ENCODE measurements at regions not wholly inside any gene's neighbourhood (a gene's known extent, or its start where the extent isn't known, plus 50 kb on each side); places are given as distances from the start of the nearest gene placed in this dataset.

DNA sequence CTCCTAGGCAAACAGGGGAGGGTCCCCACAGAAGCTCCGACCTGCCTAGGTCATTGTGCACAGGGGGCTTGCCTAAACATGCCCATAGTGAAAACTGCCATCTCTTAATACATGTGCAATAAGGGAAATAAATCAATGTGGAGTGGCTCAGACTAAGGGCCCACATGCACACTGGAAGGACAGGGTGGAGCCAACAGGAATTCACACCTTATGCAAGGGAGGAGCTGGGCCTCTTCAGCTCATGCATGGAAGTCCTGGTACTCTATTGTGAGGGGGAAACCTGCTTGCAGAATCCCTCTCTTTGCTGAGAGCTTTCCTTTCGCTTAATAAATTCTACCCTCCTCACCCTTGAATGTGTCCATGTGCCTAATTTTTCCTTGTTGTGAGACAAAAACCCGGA lies 815.8 kb downstream of the EFNA5 start:
- CTCF ChIA-PET = no interaction called here
- no peaks in the 10 kb centered on the region for H3K9me3 Mint-ChIP-seq
- intact Hi-C loops (cut with micrococcal nuclease) = no loop called here
- ATAC-seq (ENCODE audit: low read depth) (no peak), DNase-seq (no peak)
- no peak overlapping the region for H3K4me3 Mint-ChIP-seq
- TF ChIP-seq, protein P1, sequence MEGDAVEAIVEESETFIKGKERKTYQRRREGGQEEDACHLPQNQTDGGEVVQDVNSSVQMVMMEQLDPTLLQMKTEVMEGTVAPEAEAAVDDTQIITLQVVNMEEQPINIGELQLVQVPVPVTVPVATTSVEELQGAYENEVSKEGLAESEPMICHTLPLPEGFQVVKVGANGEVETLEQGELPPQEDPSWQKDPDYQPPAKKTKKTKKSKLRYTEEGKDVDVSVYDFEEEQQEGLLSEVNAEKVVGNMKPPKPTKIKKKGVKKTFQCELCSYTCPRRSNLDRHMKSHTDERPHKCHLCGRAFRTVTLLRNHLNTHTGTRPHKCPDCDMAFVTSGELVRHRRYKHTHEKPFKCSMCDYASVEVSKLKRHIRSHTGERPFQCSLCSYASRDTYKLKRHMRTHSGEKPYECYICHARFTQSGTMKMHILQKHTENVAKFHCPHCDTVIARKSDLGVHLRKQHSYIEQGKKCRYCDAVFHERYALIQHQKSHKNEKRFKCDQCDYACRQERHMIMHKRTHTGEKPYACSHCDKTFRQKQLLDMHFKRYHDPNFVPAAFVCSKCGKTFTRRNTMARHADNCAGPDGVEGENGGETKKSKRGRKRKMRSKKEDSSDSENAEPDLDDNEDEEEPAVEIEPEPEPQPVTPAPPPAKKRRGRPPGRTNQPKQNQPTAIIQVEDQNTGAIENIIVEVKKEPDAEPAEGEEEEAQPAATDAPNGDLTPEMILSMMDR (IDR thresholded peaks at IDR 0.05) = no peak
- no peaks in the 10 kb centered on the region for H3K4me1 Mint-ChIP-seq
- no peaks in the 10 kb centered on the region for H3K36me3 Mint-ChIP-seq (ENCODE audit: low read depth)
- no peak overlapping the region for H3K27ac Mint-ChIP-seq
- POLR2A ChIA-PET = no interaction called here
- H3K27me3 Mint-ChIP-seq = no peaks in the 10 kb centered on the region

DNA sequence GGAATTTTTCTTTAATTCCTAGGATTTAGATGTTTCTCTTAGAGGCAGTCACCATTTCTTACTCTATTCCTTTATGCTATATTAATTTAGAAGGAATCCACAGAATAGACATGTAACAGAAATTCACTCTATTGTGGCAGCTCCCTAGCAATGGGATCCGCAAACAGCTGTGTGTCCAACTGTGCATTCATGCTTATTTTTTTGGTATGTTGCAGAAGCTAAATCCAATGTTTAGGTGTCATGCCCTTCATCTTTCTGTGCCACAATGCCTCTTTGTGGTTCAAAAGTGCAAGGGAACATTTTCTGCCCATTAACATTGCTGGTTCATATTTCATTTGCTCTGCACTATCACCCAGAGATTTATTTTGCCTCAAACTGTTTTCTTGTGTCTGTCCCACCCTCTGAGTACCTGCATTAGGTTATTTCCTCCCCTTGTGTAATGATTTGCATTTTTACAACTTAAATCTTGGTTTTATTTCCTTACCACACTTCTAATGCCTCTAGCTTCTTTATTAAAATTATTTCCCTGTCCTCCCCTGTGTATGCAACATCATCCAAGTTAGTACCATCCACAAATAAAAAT lies 816.5 kb downstream of the EFNA5 start:
- Mint-ChIP-seq H3K4me3 (no peak overlapping the region), H3K36me3 (ENCODE audit: low read depth) (no peaks in the 10 kb centered on the region), H3K4me1 (no peaks in the 10 kb centered on the region), H3K9me3 (no peaks in the 10 kb centered on the region), H3K27ac (no peak overlapping the region), H3K27me3 (no peaks in the 10 kb centered on the region)
- POLR2A ChIA-PET = no interaction called here
- DNase-seq (no peak), ATAC-seq (ENCODE audit: low read depth) (no peak)
- intact Hi-C loops (cut with micrococcal nuclease) = no loop called here
- CTCF ChIA-PET = no interaction called here
- TF ChIP-seq, protein P1 (IDR thresholded peaks at IDR 0.05) = no peak

DNA sequence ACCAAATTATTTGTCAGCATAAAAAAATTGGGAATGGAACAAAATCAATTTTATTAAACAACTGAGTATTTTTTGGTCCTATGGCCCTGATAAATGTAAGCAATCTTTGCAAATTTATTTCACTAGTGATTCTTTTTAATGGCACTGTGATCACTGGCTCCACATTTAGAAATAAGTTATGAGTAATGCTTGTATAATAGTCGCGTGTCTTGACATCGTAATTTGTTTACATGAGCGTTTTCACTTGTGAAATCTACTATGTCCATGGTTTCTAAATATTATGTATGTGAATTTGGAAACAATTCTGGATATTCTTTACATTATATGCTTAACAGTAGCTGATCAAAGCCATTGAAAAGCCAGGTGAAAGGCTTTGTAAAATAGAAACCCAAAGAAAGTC lies 817.5 kb downstream of the EFNA5 start:
- ATAC-seq (ENCODE audit: low read depth) (no peak), DNase-seq (no peak)
- no peaks in the 10 kb centered on the region for H3K36me3 Mint-ChIP-seq (ENCODE audit: low read depth)
- H3K27ac Mint-ChIP-seq = no peak overlapping the region
- ChIA-PET POLR2A (no interaction called here), CTCF (no interaction called here)
- H3K9me3 Mint-ChIP-seq = no peaks in the 10 kb centered on the region
- H3K4me1 Mint-ChIP-seq = no peaks in the 10 kb centered on the region
- TF ChIP-seq, protein P1 (IDR thresholded peaks at IDR 0.05) = no peak
- no peak overlapping the region for H3K4me3 Mint-ChIP-seq
- H3K27me3 Mint-ChIP-seq = no peaks in the 10 kb centered on the region
- intact Hi-C loops (cut with micrococcal nuclease) = no loop called here

DNA sequence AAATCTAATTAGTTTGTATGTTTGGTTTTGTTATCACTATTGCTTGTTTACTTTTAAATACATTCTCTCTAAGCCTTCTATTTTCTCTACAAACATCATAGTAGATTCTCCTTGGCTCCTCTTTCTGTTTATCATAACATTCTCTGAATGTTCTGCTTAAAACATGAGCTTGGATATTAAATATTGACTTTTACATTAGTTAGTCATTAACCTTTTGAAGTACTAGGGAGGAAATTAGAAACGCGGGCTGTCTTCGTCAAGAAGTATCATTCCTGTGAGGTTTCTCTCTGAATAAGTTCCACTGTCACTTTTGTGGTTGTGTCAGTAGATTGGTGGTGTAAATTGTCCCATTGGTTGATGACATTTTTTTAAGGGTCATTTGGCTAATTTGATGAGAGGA lies 821.5 kb downstream of the EFNA5 start:
- Mint-ChIP-seq H3K4me1 (no peaks in the 10 kb centered on the region), H3K4me3 (no peak overlapping the region), H3K36me3 (ENCODE audit: low read depth) (no peaks in the 10 kb centered on the region), H3K27ac (no peak overlapping the region), H3K9me3 (no peaks in the 10 kb centered on the region), H3K27me3 (no peaks in the 10 kb centered on the region)
- ChIA-PET CTCF (no interaction called here), POLR2A (no interaction called here)
- TF ChIP-seq, protein P1 (IDR thresholded peaks at IDR 0.05) = no peak
- intact Hi-C loops (cut with micrococcal nuclease) = no loop called here
- no peak for DNase-seq
- ATAC-seq (ENCODE audit: low read depth) = no peak

DNA sequence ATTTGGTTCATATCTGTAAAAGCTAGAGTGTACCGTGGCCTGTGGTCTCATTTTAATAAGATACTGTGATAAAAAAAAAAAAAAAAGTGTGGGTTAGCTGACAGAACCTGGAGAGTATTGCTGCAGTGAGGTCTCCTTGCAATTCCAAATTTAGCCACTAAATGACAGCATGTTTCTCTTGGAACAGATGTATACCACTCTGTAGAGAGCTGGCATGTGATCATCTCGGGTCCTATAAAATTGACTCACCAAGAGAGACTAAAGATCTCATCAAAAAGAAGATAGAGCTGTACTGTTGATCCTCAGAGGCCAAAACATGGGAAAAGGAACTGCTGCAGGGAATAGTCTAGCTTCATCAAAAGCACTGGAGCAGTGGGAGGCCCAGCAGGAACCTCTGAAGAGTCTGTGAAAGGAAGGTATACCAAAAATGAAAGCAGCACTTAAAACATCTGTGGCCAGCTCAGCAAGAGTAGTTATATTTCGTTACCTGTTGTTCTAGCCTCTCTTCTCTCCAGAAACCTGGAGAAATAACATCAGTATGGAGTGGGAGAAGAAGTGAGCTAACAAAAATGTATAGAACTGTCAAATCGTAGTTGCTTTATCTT lies 826.8 kb downstream of the EFNA5 start:
- Mint-ChIP-seq H3K27me3 (no peaks in the 10 kb centered on the region), H3K27ac (no peak overlapping the region), H3K4me3 (no peak overlapping the region), H3K4me1 (no peaks in the 10 kb centered on the region), H3K9me3 (no peaks in the 10 kb centered on the region), H3K36me3 (ENCODE audit: low read depth) (no peaks in the 10 kb centered on the region)
- ChIA-PET CTCF (no interaction called here), POLR2A (no interaction called here)
- intact Hi-C loops (cut with micrococcal nuclease) = no loop called here
- ATAC-seq (ENCODE audit: low read depth) (no peak), DNase-seq (no peak)
- TF ChIP-seq, protein P1 (IDR thresholded peaks at IDR 0.05) = no peak

Measured in activated B cell treated with CpG ODN at 0.5 μM for 24 hours (primary cell).